ENCODE measurements at regions not wholly inside any gene's neighbourhood (a gene's known extent, or its start where the extent isn't known, plus 50 kb on each side); places are given as distances from the start of the nearest gene placed in this dataset.

- no peak for DNase-seq
- in situ Hi-C loops (cut with MboI; ENCODE audit: low pct_unique_long_range_greater_than_20kb, low sequenced_read_pairs) = no loop called here
Measured at GRCh38 chr13:85742355-85742754, 56.9 kb downstream of the SLITRK6 start.

- no peak for DNase-seq
- in situ Hi-C loops (cut with MboI; ENCODE audit: low pct_unique_long_range_greater_than_20kb, low sequenced_read_pairs) = no loop called here
Measured at GRCh38 chr13:85741017-85741416, 58.2 kb downstream of the SLITRK6 start.

GRCh38 chr13:85738696-85739320 lies 60.4 kb downstream of the SLITRK6 start:
- in situ Hi-C loops (cut with MboI; ENCODE audit: low pct_unique_long_range_greater_than_20kb, low sequenced_read_pairs) = no loop called here
- no peak for DNase-seq

- in situ Hi-C loops (cut with MboI; ENCODE audit: low pct_unique_long_range_greater_than_20kb, low sequenced_read_pairs) = no loop called here
- DNase-seq = no peak
Measured at GRCh38 chr13:85737952-85738351, 61.3 kb downstream of the SLITRK6 start.

GRCh38 chr13:85729296-85729695 lies 69.9 kb downstream of the SLITRK6 start:
- in situ Hi-C loops (cut with MboI; ENCODE audit: low pct_unique_long_range_greater_than_20kb, low sequenced_read_pairs) = no loop called here
- no peak for DNase-seq

- in situ Hi-C loops (cut with MboI; ENCODE audit: low pct_unique_long_range_greater_than_20kb, low sequenced_read_pairs) = no loop called here
- no peak for DNase-seq
Measured at GRCh38 chr13:85728811-85729210, 70.4 kb downstream of the SLITRK6 start.

- DNase-seq = no peak
- in situ Hi-C loops (cut with MboI; ENCODE audit: low pct_unique_long_range_greater_than_20kb, low sequenced_read_pairs) = no loop called here
Measured at GRCh38 chr13:85725433-85725832, 73.8 kb downstream of the SLITRK6 start.

GRCh38 chr13:85724546-85725432 lies 74.4 kb downstream of the SLITRK6 start:
- in situ Hi-C loops (cut with MboI; ENCODE audit: low pct_unique_long_range_greater_than_20kb, low sequenced_read_pairs) = no loop called here
- no peak for DNase-seq

- in situ Hi-C loops (cut with MboI; ENCODE audit: low pct_unique_long_range_greater_than_20kb, low sequenced_read_pairs) = no loop called here
Measured at GRCh38 chr13:85719749-85720148, 79.5 kb downstream of the SLITRK6 start.

GRCh38 chr13:85717921-85718320 lies 81.3 kb downstream of the SLITRK6 start:
- no peak for DNase-seq
- in situ Hi-C loops (cut with MboI; ENCODE audit: low pct_unique_long_range_greater_than_20kb, low sequenced_read_pairs) = no loop called here

More at GRCh38 chr13:85719749-85720148, 79.5 kb downstream of the SLITRK6 start:
- DNase-seq = no peak

- in situ Hi-C loops (cut with MboI; ENCODE audit: low pct_unique_long_range_greater_than_20kb, low sequenced_read_pairs) = no loop called here
- DNase-seq = no peak
Measured at GRCh38 chr13:85710545-85710944, 88.7 kb downstream of the SLITRK6 start.

GRCh38 chr13:85709721-85710120 lies 89.5 kb downstream of the SLITRK6 start:
- no peak for DNase-seq
- in situ Hi-C loops (cut with MboI; ENCODE audit: low pct_unique_long_range_greater_than_20kb, low sequenced_read_pairs) = no loop called here

GRCh38 chr13:85709072-85709471 lies 90.1 kb downstream of the SLITRK6 start:
- in situ Hi-C loops (cut with MboI; ENCODE audit: low pct_unique_long_range_greater_than_20kb, low sequenced_read_pairs) = no loop called here
- DNase-seq = no peak

- DNase-seq = no peak
- in situ Hi-C loops (cut with MboI; ENCODE audit: low pct_unique_long_range_greater_than_20kb, low sequenced_read_pairs) = no loop called here
Measured at GRCh38 chr13:85700906-85701305, 98.3 kb downstream of the SLITRK6 start.

- in situ Hi-C loops (cut with MboI; ENCODE audit: low pct_unique_long_range_greater_than_20kb, low sequenced_read_pairs) = no loop called here
- no peak for DNase-seq
Measured at GRCh38 chr13:85698256-85698655, 101.0 kb downstream of the SLITRK6 start.

- no peak for DNase-seq
- in situ Hi-C loops (cut with MboI; ENCODE audit: low pct_unique_long_range_greater_than_20kb, low sequenced_read_pairs) = no loop called here
Measured at GRCh38 chr13:85694992-85695391, 104.2 kb downstream of the SLITRK6 start.

GRCh38 chr13:85693889-85694511 lies 105.2 kb downstream of the SLITRK6 start:
- in situ Hi-C loops (cut with MboI; ENCODE audit: low pct_unique_long_range_greater_than_20kb, low sequenced_read_pairs) = no loop called here
- DNase-seq = no peak

- in situ Hi-C loops (cut with MboI; ENCODE audit: low pct_unique_long_range_greater_than_20kb, low sequenced_read_pairs) = no loop called here
- no peak for DNase-seq
Measured at GRCh38 chr13:85690368-85690767, 108.9 kb downstream of the SLITRK6 start.

GRCh38 chr13:85685436-85685835 lies 113.8 kb downstream of the SLITRK6 start:
- in situ Hi-C loops (cut with MboI; ENCODE audit: low pct_unique_long_range_greater_than_20kb, low sequenced_read_pairs) = no loop called here
- no peak for DNase-seq

Data from KBM-7 (cell line).